ENCODE measurements at regions not wholly inside any gene's neighbourhood (a gene's known extent, or its start where the extent isn't known, plus 50 kb on each side); places are given as distances from the start of the nearest gene placed in this dataset.

- DNase-seq: no peak
Observed at GRCh38 chr14:78074561-78074960, 95.6 kb upstream of the NRXN3 start.

GRCh38 chr14:78075033-78075432 lies 95.1 kb upstream of the NRXN3 start:
- DNase-seq: no peak

- no peak for DNase-seq
Observed at GRCh38 chr14:78075555-78076277, 94.5 kb upstream of the NRXN3 start.

- DNase-seq: no peak
Observed at GRCh38 chr14:78081245-78081644, 88.9 kb upstream of the NRXN3 start.

- DNase-seq: no peak
Observed at GRCh38 chr14:78083837-78084236, 86.3 kb upstream of the NRXN3 start.

GRCh38 chr14:78086342-78086741 lies 83.8 kb upstream of the NRXN3 start:
- no peak for DNase-seq

GRCh38 chr14:78088916-78089315 lies 81.3 kb upstream of the NRXN3 start:
- no peak for DNase-seq

- DNase-seq: no peak
Observed at GRCh38 chr14:78090864-78091263, 79.3 kb upstream of the NRXN3 start.

GRCh38 chr14:78091361-78091760 lies 78.8 kb upstream of the NRXN3 start:
- no peak for DNase-seq

- no peak for DNase-seq
Observed at GRCh38 chr14:78092040-78092439, 78.1 kb upstream of the NRXN3 start.

- DNase-seq: no peak
Observed at GRCh38 chr14:78103271-78103670, 66.9 kb upstream of the NRXN3 start.

- no peak for DNase-seq
Observed at GRCh38 chr14:78104160-78104559, 66.0 kb upstream of the NRXN3 start.

- no peak for DNase-seq
Observed at GRCh38 chr14:78104655-78105054, 65.5 kb upstream of the NRXN3 start.

- no peak for DNase-seq
Observed at GRCh38 chr14:78106381-78106780, 63.8 kb upstream of the NRXN3 start.

GRCh38 chr14:78107166-78107565 lies 63.0 kb upstream of the NRXN3 start:
- no peak for DNase-seq

GRCh38 chr14:78119440-78119839 lies 50.7 kb upstream of the NRXN3 start:
- DNase-seq: no peak
